GM12878 (cell line): ENCODE measurements at regions not wholly inside any gene's neighbourhood (a gene's known extent, or its start where the extent isn't known, plus 50 kb on each side); places are given as distances from the start of the nearest gene placed in this dataset.

ENCODE experiments used
- ATAC-seq: fragments of 200-7000 bp; cut with Tn5 transposase; 3 replicates; pipeline ENCODE4 v1.9.1; 2020; ENCODE audit warnings: mild to moderate bottlenecking, moderate library complexity
- BruUV-seq: library from RNA; stranded (reverse); fragments of 400-500 nt; replicated peaks from 2 replicates; lab custom pipeline; 2021; lab: Mats Ljungman, UMichigan
- CTCF ChIA-PET: fragments of 300-600 bp; sonication (Branson Sonifier 250); formaldehyde crosslinking; extraction: SDS; loops from one replicate; lab custom pipeline; 2021; ENCODE audit warnings: inconsistent platforms; lab: Yijun Ruan, JAX
- POLR2A ChIA-PET: fragments of 350-600 bp; formaldehyde crosslinking; extraction: SDS; loops from one replicate; lab custom pipeline; 2021; ENCODE audit warnings: inconsistent platforms; lab: Charles Lee
- RAD21 ChIA-PET: fragments of 300-600 bp; sonication (Branson Sonifier 250); formaldehyde crosslinking; loops from one replicate; lab custom pipeline; 2023; ENCODE audit warnings: antibody characterized with exemption; ENCODE audit not compliant: unreplicated experiment; lab: Charles Lee
- SMC1A ChIA-PET: fragments of 300-600 bp; sonication (Branson Sonifier 250); formaldehyde crosslinking; loops from one replicate; lab custom pipeline; 2023; ENCODE audit not compliant: unreplicated experiment, uncharacterized antibody; lab: Charles Lee
- DNase-seq: peaks from one replicate; pipeline ENCODE4 v3.0.0-alpha.2; 2011; ENCODE audit warnings: low read depth, low spot score
- FAIRE-seq: peaks from 3 replicates; lab custom pipeline; 2011; peaks lifted over from hg19 to GRCh38; lab: Jason Lieb, UNC
- H2AFZ ChIP-seq: 2 replicates; pipeline ENCODE4 v1.6.0; 2011; ENCODE audit warnings: low read depth, low read length, control low read depth; ENCODE audit not compliant: control insufficient read depth
- H3K27ac ChIP-seq: 2 replicates; pipeline ENCODE4 v1.5.1; 2011; ENCODE audit warnings: control low read depth; ENCODE audit not compliant: control insufficient read depth, insufficient read depth
- H3K27me3 ChIP-seq, 2 experiments: replicated peaks in 1 of 2; 2 replicates each; pipeline versions ENCODE4 v1.6.0 to v1.6.1; 2011; ENCODE audit warnings: low read length in 1 of 2; ENCODE audit not compliant: control insufficient read depth in 2 of 2, insufficient read depth in 2 of 2
- H3K36me3 ChIP-seq, 2 experiments: 2 replicates each; pipeline ENCODE4 v1.5.1; 2011; ENCODE audit warnings: low read length in 1 of 2; ENCODE audit not compliant: control insufficient read depth in 2 of 2, insufficient read depth in 2 of 2
- H3K4me1 ChIP-seq: 2 replicates; pipeline ENCODE4 v1.6.1; 2011; ENCODE audit warnings: mild to moderate bottlenecking, low read length, moderate library complexity, mixed read lengths; ENCODE audit not compliant: control insufficient read depth, insufficient read depth
- H3K4me2 ChIP-seq: 2 replicates; pipeline ENCODE4 v1.6.0; 2011; ENCODE audit warnings: control low read depth; ENCODE audit not compliant: control insufficient read depth, insufficient read depth
- H3K4me3 ChIP-seq: fragments of 200-600 bp; sonication (generic); 2 replicates; pipeline ENCODE4 v1.5.1; 2016
- H3K79me2 ChIP-seq: 2 replicates; pipeline ENCODE4 v1.6.0; 2011; ENCODE audit warnings: low read length; ENCODE audit not compliant: control insufficient read depth, insufficient read depth
- H3K9ac ChIP-seq: 2 replicates; pipeline ENCODE4 v1.8.0; 2011; ENCODE audit warnings: low read length, control low read depth, mixed read lengths; ENCODE audit not compliant: control insufficient read depth, insufficient read depth
- H3K9me3 ChIP-seq: replicated peaks from 3 replicates; pipeline ENCODE4 v1.5.1; 2011; ENCODE audit warnings: mild to moderate bottlenecking, low read length; ENCODE audit not compliant: control insufficient read depth, insufficient read depth
- H4K20me1 ChIP-seq: 2 replicates; pipeline ENCODE4 v1.6.0; 2011; ENCODE audit not compliant: control insufficient read depth, insufficient read depth
- ATF3 ChIP-seq: IDR thresholded peaks from 2 replicates; pipeline ENCODE4 v1.6.1; 2011; ENCODE audit warnings: low read depth, mild to moderate bottlenecking, low read length, moderate library complexity, borderline replicate concordance; ENCODE audit errors: extremely low read depth
- CHD1 ChIP-seq: IDR thresholded peaks from 2 replicates; pipeline ENCODE4 v1.6.1; 2012; ENCODE audit warnings: low read depth, low read length, improper control_type of control experiment
- CTCF ChIP-seq, 3 experiments: IDR thresholded peaks in 2 of 3; conservative IDR thresholded peaks in 1 of 3; 2 replicates each; pipeline ENCODE4 v1.5.1; 2011; ENCODE audit warnings: low read depth in 3 of 3, low read length in 3 of 3, mild to moderate bottlenecking in 3 of 3, control low read depth in 2 of 3, moderate library complexity in 2 of 3, inconsistent platforms in 1 of 3, mixed read lengths in 1 of 3; ENCODE audit not compliant: control insufficient read depth in 2 of 3, insufficient read depth in 1 of 3; ENCODE audit errors: extremely low read depth in 1 of 3
- DPF2 ChIP-seq: fragments of 450-650 bp; IDR thresholded peaks from 2 replicates; pipeline ENCODE4 v1.6.1; 2017; ENCODE audit warnings: mild to moderate bottlenecking
- E2F8 ChIP-seq: fragments of 450-650 bp; IDR thresholded peaks from 2 replicates; pipeline ENCODE4 v1.6.1; 2018; ENCODE audit warnings: mild to moderate bottlenecking, low read depth, moderate library complexity; ENCODE audit not compliant: partially characterized antibody
- HDAC6 ChIP-seq: fragments of 200-600 bp; sonication (generic); IDR thresholded peaks from one replicate; pipeline ENCODE4 v1.8.0; 2017; ENCODE audit warnings: antibody characterized with exemption; ENCODE audit not compliant: unreplicated experiment
- HDGF ChIP-seq: fragments of 450-650 bp; IDR thresholded peaks from 2 replicates; pipeline ENCODE4 v1.6.1; 2016; ENCODE audit warnings: antibody characterized with exemption
- LARP7 ChIP-seq: fragments of 450-650 bp; IDR thresholded peaks from 2 replicates; pipeline ENCODE4 v1.6.1; 2017; ENCODE audit warnings: mild to moderate bottlenecking
- NFYB ChIP-seq: IDR thresholded peaks from 2 replicates; pipeline ENCODE4 v1.6.1; 2011; ENCODE audit warnings: low read depth, mild to moderate bottlenecking, low read length, improper control_type of control experiment, moderate library complexity; ENCODE audit not compliant: insufficient read depth
- NR2C2 ChIP-seq: IDR thresholded peaks from 2 replicates; pipeline ENCODE4 v1.6.1; 2011; ENCODE audit warnings: borderline replicate concordance, low read depth; ENCODE audit not compliant: control insufficient read depth, insufficient read length
- RB1 ChIP-seq: fragments of 450-650 bp; formaldehyde crosslinking; IDR thresholded peaks from 2 replicates; pipeline ENCODE4 v1.6.1; 2017; ENCODE audit warnings: mild to moderate bottlenecking, borderline replicate concordance
- SREBF1 ChIP-seq: IDR thresholded peaks from 2 replicates; pipeline ENCODE4 v1.6.1; 2012; ENCODE audit warnings: mild to moderate bottlenecking, low read length
- TCF7 ChIP-seq: IDR thresholded peaks from 2 replicates; pipeline ENCODE4 v1.6.1; 2014; ENCODE audit warnings: antibody characterized with exemption, borderline replicate concordance
- YY1 ChIP-seq: IDR thresholded peaks from 2 replicates; pipeline ENCODE4 v1.6.1; 2011; ENCODE audit warnings: low read depth, mild to moderate bottlenecking, low read length
- WGBS: methylation state at CpG from one replicate; pipeline ENCODE4 v1.1.6; 2016; ENCODE audit warnings: low lambda C conversion rate; ENCODE audit not compliant: insufficient replicate concordance, insufficient coverage; ENCODE audit errors: missing lambda C conversion rate; 5-methylcytosine and 5-hydroxymethylcytosine counted together
- in situ Hi-C: fragments of 300-500 bp; cut with MboI; formaldehyde crosslinking; loops from 9 replicates; pipeline ENCODE4 v1.14.3; 2018; ENCODE audit warnings: mixed read lengths
- intact Hi-C: fragments of 100-400 bp; cut with micrococcal nuclease; formaldehyde crosslinking; loops from one replicate; pipeline ENCODE4 v1.14.2; 2022; ENCODE audit not compliant: unreplicated experiment
- TF ChIP-seq, protein P1 (sequence below): IDR thresholded peaks from 2 replicates; pipeline ENCODE4 v1.6.1; 2011; ENCODE audit warnings: borderline replicate concordance, low read depth, mild to moderate bottlenecking, moderate library complexity, mixed read lengths, low read length; ENCODE audit not compliant: insufficient read depth; ENCODE audit errors: extremely low read length
- TF ChIP-seq, protein P2 (sequence below): fragments of 150-350 bp; IDR thresholded peaks from 2 replicates; pipeline ENCODE4 v1.6.1; 2016; ENCODE audit warnings: low read depth, low read length

GRCh38 chr15:38112406-38112805 lies 140.2 kb upstream of the SPRED1 start:
- Histone ChIP-seq H3K36me3 (no peaks in the 10 kb centered on the region), H3K9me3 (no peaks in the 10 kb centered on the region; the same call in 2 of the 3 replicates), H3K9ac (no peak overlapping the region), H3K4me1 (no peaks in the 10 kb centered on the region), H2AFZ (no peak overlapping the region), H3K79me2 (no peaks in the 10 kb centered on the region), H4K20me1 (no peaks in the 10 kb centered on the region), H3K4me3 (no peak overlapping the region), H3K27me3 (no peaks in the 10 kb centered on the region), H3K27ac (no peak overlapping the region), H3K4me2 (no peak overlapping the region)
- DNase-seq (no peak), FAIRE-seq (no peak), ATAC-seq (no peak)
- CTCF ChIA-PET = no interaction called here
- 67% methylated on average over 6 of the region's 6 CpGs for WGBS
- POLR2A ChIA-PET = interaction anchor here (1.5 kb wide), 1 partner anchor 17 kb away, joined by 4 read pairs; no protein-coding TSS in a partner anchor
- SMC1A ChIA-PET = interaction anchor here (2.3 to 4.0 kb wide), 2 partner anchors 18 to 28 kb away, joined by 14 to 18 read pairs; no protein-coding TSS in a partner anchor
- RAD21 ChIA-PET = no interaction called here
- intact Hi-C loops (no loop called here), in situ Hi-C loops (no loop called here)
- no TSS peak for BruUV-seq
- TF ChIP-seq, protein P1, sequence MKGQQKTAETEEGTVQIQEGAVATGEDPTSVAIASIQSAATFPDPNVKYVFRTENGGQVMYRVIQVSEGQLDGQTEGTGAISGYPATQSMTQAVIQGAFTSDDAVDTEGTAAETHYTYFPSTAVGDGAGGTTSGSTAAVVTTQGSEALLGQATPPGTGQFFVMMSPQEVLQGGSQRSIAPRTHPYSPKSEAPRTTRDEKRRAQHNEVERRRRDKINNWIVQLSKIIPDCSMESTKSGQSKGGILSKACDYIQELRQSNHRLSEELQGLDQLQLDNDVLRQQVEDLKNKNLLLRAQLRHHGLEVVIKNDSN = no peak
- no peak for TF ChIP-seq HDGF
- TF ChIP-seq CHD1 = no peak
- TF ChIP-seq NFYB = no peak
- TF ChIP-seq, protein P2, sequence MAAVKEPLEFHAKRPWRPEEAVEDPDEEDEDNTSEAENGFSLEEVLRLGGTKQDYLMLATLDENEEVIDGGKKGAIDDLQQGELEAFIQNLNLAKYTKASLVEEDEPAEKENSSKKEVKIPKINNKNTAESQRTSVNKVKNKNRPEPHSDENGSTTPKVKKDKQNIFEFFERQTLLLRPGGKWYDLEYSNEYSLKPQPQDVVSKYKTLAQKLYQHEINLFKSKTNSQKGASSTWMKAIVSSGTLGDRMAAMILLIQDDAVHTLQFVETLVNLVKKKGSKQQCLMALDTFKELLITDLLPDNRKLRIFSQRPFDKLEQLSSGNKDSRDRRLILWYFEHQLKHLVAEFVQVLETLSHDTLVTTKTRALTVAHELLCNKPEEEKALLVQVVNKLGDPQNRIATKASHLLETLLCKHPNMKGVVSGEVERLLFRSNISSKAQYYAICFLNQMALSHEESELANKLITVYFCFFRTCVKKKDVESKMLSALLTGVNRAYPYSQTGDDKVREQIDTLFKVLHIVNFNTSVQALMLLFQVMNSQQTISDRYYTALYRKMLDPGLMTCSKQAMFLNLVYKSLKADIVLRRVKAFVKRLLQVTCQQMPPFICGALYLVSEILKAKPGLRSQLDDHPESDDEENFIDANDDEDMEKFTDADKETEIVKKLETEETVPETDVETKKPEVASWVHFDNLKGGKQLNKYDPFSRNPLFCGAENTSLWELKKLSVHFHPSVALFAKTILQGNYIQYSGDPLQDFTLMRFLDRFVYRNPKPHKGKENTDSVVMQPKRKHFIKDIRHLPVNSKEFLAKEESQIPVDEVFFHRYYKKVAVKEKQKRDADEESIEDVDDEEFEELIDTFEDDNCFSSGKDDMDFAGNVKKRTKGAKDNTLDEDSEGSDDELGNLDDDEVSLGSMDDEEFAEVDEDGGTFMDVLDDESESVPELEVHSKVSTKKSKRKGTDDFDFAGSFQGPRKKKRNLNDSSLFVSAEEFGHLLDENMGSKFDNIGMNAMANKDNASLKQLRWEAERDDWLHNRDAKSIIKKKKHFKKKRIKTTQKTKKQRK = no peak
- TF ChIP-seq DPF2 = no peak
- TF ChIP-seq CTCF (IDR thresholded peaks at IDR 0.05 in 2 of 3, conservative IDR thresholded peaks at IDR 0.05 in 1 of 3; ENCODE audit: control insufficient read depth in 2 of 3, extremely low read depth in 1 of 3, insufficient read depth in 1 of 3, low read depth in 3 of 3, low read length in 3 of 3) = no peak
- no peak for TF ChIP-seq TCF7
- no peak for TF ChIP-seq HDAC6
- TF ChIP-seq RB1 = no peak
- TF ChIP-seq SREBF1 = no peak
- no peak for TF ChIP-seq LARP7
- TF ChIP-seq NR2C2 = no peak
- no peak for TF ChIP-seq YY1
- no peak for TF ChIP-seq ATF3
- TF ChIP-seq E2F8 = no peak
